OCI-LY7 (cell line): ENCODE measurements at regions not wholly inside any gene's neighbourhood (a gene's known extent, or its start where the extent isn't known, plus 50 kb on each side); places are given as distances from the start of the nearest gene placed in this dataset.

ENCODE experiments used
- BruUV-seq: library from RNA; stranded (reverse); fragments of 400-500 nt; replicated peaks from 2 replicates; lab custom pipeline; 2021; lab: Mats Ljungman, UMichigan
- CTCF ChIA-PET: fragments of 300-600 bp; sonication (Branson Sonifier 250); formaldehyde crosslinking; loops from one replicate; lab custom pipeline; 2022; ENCODE audit warnings: antibody characterized with exemption; ENCODE audit not compliant: unreplicated experiment; lab: Charles Lee
- POLR2A ChIA-PET: fragments of 300-600 bp; sonication (Branson Sonifier 250); formaldehyde crosslinking; loops from one replicate; lab custom pipeline; 2022; ENCODE audit warnings: antibody characterized with exemption; lab: Charles Lee
- DNase-seq: peaks from one replicate; pipeline ENCODE4 v3.0.0-alpha.2; 2015; ENCODE audit warnings: low spot score
- H2AFZ ChIP-seq: fragments of 200-600 bp; sonication (generic), shearing (Covaris generic); 2 replicates; pipeline ENCODE4 v1.6.1; 2014; ENCODE audit warnings: mild to moderate bottlenecking, antibody characterized with exemption, low read length, moderate library complexity
- H3K27ac ChIP-seq: fragments of 200-600 bp; sonication (generic); 2 replicates; pipeline ENCODE4 v1.5.1; 2014; ENCODE audit warnings: mixed run types, low read depth, mild to moderate bottlenecking, moderate library complexity, low read length, inconsistent platforms; ENCODE audit not compliant: poor library complexity, severe bottlenecking
- H3K36me3 ChIP-seq: fragments of 200-600 bp; sonication (generic); 2 replicates; pipeline ENCODE4 v1.6.1; 2014; ENCODE audit warnings: mild to moderate bottlenecking, antibody characterized with exemption, low read length, moderate library complexity, mixed read lengths; ENCODE audit not compliant: insufficient read depth
- H3K4me1 ChIP-seq: fragments of 200-600 bp; sonication (generic); 2 replicates; pipeline ENCODE4 v1.5.1; 2014; ENCODE audit warnings: mild to moderate bottlenecking, low read length; ENCODE audit not compliant: insufficient read depth, poor library complexity, severe bottlenecking
- H3K4me2 ChIP-seq: fragments of 200-600 bp; sonication (generic); 2 replicates; pipeline ENCODE4 v1.6.1; 2014; ENCODE audit warnings: mild to moderate bottlenecking, low read length
- H3K4me3 ChIP-seq: fragments of 200-600 bp; sonication (generic); 2 replicates; pipeline ENCODE4 v1.5.1; 2014; ENCODE audit warnings: mild to moderate bottlenecking, low read depth, low read length; ENCODE audit not compliant: poor library complexity, severe bottlenecking
- H3K79me2 ChIP-seq: fragments of 200-600 bp; sonication (generic); 2 replicates; pipeline ENCODE4 v1.6.1; 2016; ENCODE audit warnings: low read depth, mild to moderate bottlenecking, low read length, moderate library complexity, mixed read lengths; ENCODE audit not compliant: insufficient read depth
- H3K9me2 ChIP-seq: fragments of 200-600 bp; sonication (generic); 2 replicates; pipeline ENCODE4 v1.6.1; 2016; ENCODE audit warnings: mild to moderate bottlenecking, low read length, mixed read lengths; ENCODE audit not compliant: insufficient read depth
- H3K9me3 ChIP-seq: fragments of 200-600 bp; sonication (generic); 2 replicates; pipeline ENCODE4 v1.6.1; 2014; ENCODE audit warnings: mild to moderate bottlenecking, mixed run types, low read length, mixed read lengths
- H4K20me1 ChIP-seq: fragments of 200-600 bp; sonication (generic); 2 replicates; pipeline ENCODE4 v1.6.1; 2014; ENCODE audit warnings: mild to moderate bottlenecking, antibody characterized with exemption, low read length, moderate library complexity, mixed read lengths; ENCODE audit not compliant: insufficient read depth
- CTCF ChIP-seq: fragments of 200-600 bp; sonication (generic); conservative IDR thresholded peaks from 2 replicates; pipeline ENCODE4 v1.5.1; 2014; ENCODE audit warnings: mild to moderate bottlenecking, antibody characterized with exemption, low read length, moderate library complexity, mixed read lengths
- EZH2phosphoT487 ChIP-seq: fragments of 200-600 bp; sonication (generic); IDR thresholded peaks from 2 replicates; pipeline ENCODE4 v1.6.1; 2018; ENCODE audit warnings: low read depth, borderline replicate concordance, mild to moderate bottlenecking, mixed run types, antibody characterized with exemption, low read length, moderate library complexity, mixed read lengths
- intact Hi-C: fragments of 100-400 bp; cut with micrococcal nuclease; formaldehyde crosslinking; loops from one replicate; pipeline ENCODE4 v1.10.0; 2022; ENCODE audit not compliant: unreplicated experiment

- intact Hi-C loops: no loop called here
- ChIA-PET CTCF (no interaction called here), POLR2A (no interaction called here)
- H3K9me3 ChIP-seq: no peaks in the 10 kb centered on the region
- no peak for TF ChIP-seq CTCF
- no peak for TF ChIP-seq EZH2phosphoT487
- no peak overlapping the region for H2AFZ ChIP-seq
- DNase-seq: no peak
- H3K4me1 ChIP-seq: no peaks in the 10 kb centered on the region
- no peaks in the 10 kb centered on the region for H3K36me3 ChIP-seq
- no peaks in the 10 kb centered on the region for H3K79me2 ChIP-seq
- H3K4me2 ChIP-seq: no peak overlapping the region
- H4K20me1 ChIP-seq: no peaks in the 10 kb centered on the region
- H3K4me3 ChIP-seq: no peak overlapping the region
- no TSS peak for BruUV-seq
- H3K27ac ChIP-seq: no peak overlapping the region
- no peaks in the 10 kb centered on the region for H3K9me2 ChIP-seq
Observed at GRCh38 chr2:120531863-120532600, 186.1 kb downstream of the INHBB start.

DNA sequence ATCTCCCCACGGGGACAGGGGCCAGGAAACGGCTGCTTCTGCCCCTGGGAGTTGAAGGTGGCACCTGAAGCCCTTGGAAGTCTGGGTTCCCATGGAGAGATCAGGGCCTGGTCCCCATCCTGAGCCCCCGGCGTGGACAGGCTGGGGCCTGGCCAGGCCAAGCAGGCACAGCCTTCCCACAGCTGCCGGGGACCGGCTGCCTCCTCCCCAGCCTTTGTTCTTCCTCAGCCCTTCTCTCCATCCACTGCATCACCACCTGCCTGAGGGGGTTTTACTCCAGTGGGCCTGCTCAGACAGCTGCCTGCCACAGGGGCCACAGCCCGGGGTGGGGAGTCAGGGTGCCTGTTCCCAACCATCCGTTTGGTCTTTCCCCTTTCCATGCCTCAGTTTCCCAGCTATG is 187.7 kb downstream of the INHBB start:
- DNase-seq: no peak
- Histone ChIP-seq H4K20me1 (no peaks in the 10 kb centered on the region), H3K36me3 (no peaks in the 10 kb centered on the region), H3K9me2 (no peaks in the 10 kb centered on the region), H2AFZ (no peak overlapping the region), H3K4me2 (no peak overlapping the region), H3K79me2 (no peaks in the 10 kb centered on the region), H3K4me3 (no peak overlapping the region), H3K27ac (no peak overlapping the region), H3K4me1 (no peaks in the 10 kb centered on the region), H3K9me3 (no peaks in the 10 kb centered on the region)
- TF ChIP-seq EZH2phosphoT487 (no peak), CTCF (no peak)
- no TSS peak for BruUV-seq
- CTCF ChIA-PET: no interaction called here
- intact Hi-C loops: no loop called here
- POLR2A ChIA-PET: no interaction called here

- H3K27ac ChIP-seq: no peak overlapping the region
- ChIA-PET CTCF (no interaction called here), POLR2A (no interaction called here)
- H3K4me1 ChIP-seq: no peaks in the 10 kb centered on the region
- no peak overlapping the region for H2AFZ ChIP-seq
- H3K79me2 ChIP-seq: no peaks in the 10 kb centered on the region
- intact Hi-C loops: no loop called here
- H3K9me3 ChIP-seq: no peaks in the 10 kb centered on the region
- no peaks in the 10 kb centered on the region for H4K20me1 ChIP-seq
- H3K4me3 ChIP-seq: no peak overlapping the region
- no TSS peak for BruUV-seq
- no peak for TF ChIP-seq EZH2phosphoT487
- TF ChIP-seq CTCF: no peak
- H3K9me2 ChIP-seq: no peaks in the 10 kb centered on the region
- DNase-seq: no peak
- no peaks in the 10 kb centered on the region for H3K36me3 ChIP-seq
- H3K4me2 ChIP-seq: no peak overlapping the region
Observed at GRCh38 chr2:120534457-120534856, 188.5 kb downstream of the INHBB start.
